K562 (cell line): ENCODE measurements at regions not wholly inside any gene's neighbourhood (a gene's known extent, or its start where the extent isn't known, plus 50 kb on each side); places are given as distances from the start of the nearest gene placed in this dataset.

Experiments used
- ADNP ChIP-seq: fragments of 200-800 bp; sonication (Bioruptor generic); IDR thresholded peaks from 2 replicates; pipeline ENCODE4 v1.6.1; 2016; ENCODE audit warnings: missing genetic modification characterization, missing compliant biosample characterization
- ATF1 ChIP-seq, 2 experiments: fragments of 450-650 bp in 1 of 2; IDR thresholded peaks; 2 replicates each; pipeline ENCODE4 v1.6.1; 2016; ENCODE audit warnings: missing compliant biosample characterization in 1 of 2, missing genetic modification characterization in 1 of 2
- BHLHE40 ChIP-seq: IDR thresholded peaks from 2 replicates; pipeline ENCODE4 v1.6.1; 2011; ENCODE audit warnings: low read length, improper control_type of control experiment
- CBX1 ChIP-seq: sonication (generic); IDR thresholded peaks from 2 replicates; pipeline ENCODE4 v1.6.1; 2016; ENCODE audit warnings: antibody characterized with exemption, low read depth, mild to moderate bottlenecking
- CHD4 ChIP-seq: fragments of 200-600 bp; sonication (generic); IDR thresholded peaks from 3 replicates; pipeline ENCODE4 v1.6.1; 2012; ENCODE audit warnings: low read depth, mild to moderate bottlenecking, mixed read lengths, low read length, inconsistent platforms; ENCODE audit not compliant: insufficient read depth, insufficient replicate concordance, poor library complexity, severe bottlenecking
- CTCFL ChIP-seq: IDR thresholded peaks from 2 replicates; pipeline ENCODE4 v1.6.1; 2011; ENCODE audit warnings: borderline replicate concordance, low read depth, mild to moderate bottlenecking, moderate library complexity, low read length; ENCODE audit not compliant: insufficient read depth, poor library complexity, severe bottlenecking
- EP400 ChIP-seq: fragments of 450-650 bp; IDR thresholded peaks from 2 replicates; pipeline ENCODE4 v1.6.1; 2017; ENCODE audit warnings: antibody characterized with exemption, mild to moderate bottlenecking, moderate library complexity
- FOXK2 ChIP-seq, 2 experiments: fragments of 450-650 bp; IDR thresholded peaks in 1 of 2; conservative IDR thresholded peaks in 1 of 2; 2 replicates each; pipeline ENCODE4 v1.6.1; 2016; ENCODE audit warnings: low read depth in 2 of 2, mild to moderate bottlenecking in 1 of 2
- GABPA ChIP-seq: fragments of 200-800 bp; sonication (Bioruptor generic); conservative IDR thresholded peaks from 2 replicates; pipeline ENCODE4 v1.6.1; 2016; ENCODE audit warnings: low read depth, missing genetic modification characterization, missing compliant biosample characterization
- HMG20A ChIP-seq: fragments of 450-650 bp; formaldehyde crosslinking; conservative IDR thresholded peaks from 2 replicates; pipeline ENCODE4 v1.4.0; 2020; ENCODE audit warnings: mild to moderate bottlenecking, mixed read lengths
- HOXB6 ChIP-seq: fragments of 250-450 bp; sonication (Bioruptor Pico); IDR thresholded peaks from 2 replicates; pipeline ENCODE4 v1.5.1; 2022; ENCODE audit warnings: mild to moderate bottlenecking, borderline replicate concordance
- ID3 ChIP-seq, 2 experiments: fragments of 250-450 bp in 1 of 2; fragments of 450-650 bp in 1 of 2; sonication (Bioruptor Pico) in 1 of 2; IDR thresholded peaks; 2 replicates each; pipeline versions ENCODE4 v1.6.1 to v1.8.0; 2016 to 2021; ENCODE audit warnings: mild to moderate bottlenecking in 2 of 2, moderate library complexity in 2 of 2, missing compliant biosample characterization in 1 of 2, missing genetic modification characterization in 1 of 2
- KDM4B ChIP-seq, 2 experiments: fragments of 450-650 bp in 1 of 2; sonication (generic) in 1 of 2; IDR thresholded peaks; 2 replicates each; pipeline ENCODE4 v1.6.1; 2016 to 2017; ENCODE audit warnings: borderline replicate concordance in 2 of 2, antibody characterized with exemption in 1 of 2, low read depth in 1 of 2, mild to moderate bottlenecking in 1 of 2
- MEIS2 ChIP-seq: fragments of 450-650 bp; IDR thresholded peaks from 2 replicates; pipeline ENCODE4 v1.6.1; 2014; ENCODE audit warnings: mild to moderate bottlenecking; ENCODE audit not compliant: partially characterized antibody
- MTF1 ChIP-seq: fragments of 250-450 bp; sonication (Bioruptor Pico); IDR thresholded peaks from 2 replicates; pipeline ENCODE4 v1.9.0; 2021; ENCODE audit warnings: moderate library complexity, mild to moderate bottlenecking, inconsistent platforms, borderline replicate concordance
- RBM25 ChIP-seq: fragments of 200-400 bp; formaldehyde crosslinking; IDR thresholded peaks from 2 replicates; pipeline ENCODE4 v1.6.1; 2018; ENCODE audit warnings: low read length, low read depth, moderate library complexity; ENCODE audit not compliant: severe bottlenecking
- SAFB2 ChIP-seq: fragments of 200-400 bp; formaldehyde crosslinking; IDR thresholded peaks from 2 replicates; pipeline ENCODE4 v1.6.1; 2018; ENCODE audit warnings: borderline replicate concordance, low read length, low read depth, moderate library complexity; ENCODE audit not compliant: severe bottlenecking
- ZNF3 ChIP-seq: fragments of 250-450 bp; sonication (Bioruptor Pico); IDR thresholded peaks from 2 replicates; pipeline ENCODE4 v1.5.0; 2021; ENCODE audit warnings: mild to moderate bottlenecking, moderate library complexity
- ZNF311 ChIP-seq: fragments of 250-450 bp; sonication (Bioruptor Pico); IDR thresholded peaks from 2 replicates; pipeline ENCODE4 v1.4.0; 2020; ENCODE audit warnings: mild to moderate bottlenecking, moderate library complexity
- ZNF347 ChIP-seq: fragments of 450-650 bp; formaldehyde crosslinking; IDR thresholded peaks from 2 replicates; pipeline ENCODE4 v1.4.0; 2020; ENCODE audit warnings: low read depth, mild to moderate bottlenecking, moderate library complexity
- ZNF589 ChIP-seq: fragments of 200-800 bp; sonication (Bioruptor generic); IDR thresholded peaks from 2 replicates; pipeline ENCODE4 v1.6.1; 2016; ENCODE audit warnings: low read depth, missing genetic modification characterization, missing compliant biosample characterization
- TF ChIP-seq, protein P1 (sequence below): fragments of 250-450 bp; sonication (Bioruptor Pico); IDR thresholded peaks from 2 replicates; pipeline ENCODE4 v1.6.1; 2021; ENCODE audit warnings: mild to moderate bottlenecking

DNA sequence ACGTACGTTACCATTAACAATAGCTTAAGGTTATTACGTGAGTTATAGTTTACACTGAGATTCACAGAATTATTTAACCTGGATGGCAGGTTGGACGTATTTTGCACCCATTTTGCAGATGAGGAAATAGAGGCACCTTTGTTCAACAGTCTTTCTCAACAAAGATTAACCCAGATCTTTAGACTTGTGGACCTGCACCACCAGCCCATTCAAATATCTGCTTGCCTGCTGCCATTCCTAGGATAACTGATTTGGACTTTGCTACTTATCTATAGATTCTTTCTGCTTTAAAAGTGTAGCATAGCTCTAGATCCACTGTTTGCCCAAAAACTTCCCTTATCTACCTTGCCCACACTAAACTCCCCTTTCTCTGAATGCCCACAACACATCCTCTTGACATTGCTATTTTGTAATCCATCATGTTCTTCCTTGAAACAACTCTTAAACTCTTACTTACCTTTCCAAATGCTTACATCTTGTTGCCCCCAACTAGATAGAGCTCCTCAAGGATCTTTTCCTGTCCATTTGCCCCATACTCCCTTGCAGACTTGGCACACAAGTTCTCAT, 56.4 kb upstream of the TNFAIP3 start (continued):
- TF ChIP-seq FOXK2 (conservative IDR thresholded peaks at IDR 0.05 in 1 of 2, IDR thresholded peaks at IDR 0.05 in 1 of 2; ENCODE audit: low read depth in 2 of 2) = no peak
- no peak for TF ChIP-seq ATF1 (CRISPR knock-in tag; IDR thresholded peaks at IDR 0.05)
- no peak for TF ChIP-seq ATF1 (tag; IDR thresholded peaks at IDR 0.05)
- no peak for TF ChIP-seq EP400
- TF ChIP-seq MEIS2 = peak; percentile 62
- TF ChIP-seq HOXB6 (CRISPR knock-in tag) = peak; percentile 75; the same call in 1 of the 2 replicates
- TF ChIP-seq, protein P1, sequence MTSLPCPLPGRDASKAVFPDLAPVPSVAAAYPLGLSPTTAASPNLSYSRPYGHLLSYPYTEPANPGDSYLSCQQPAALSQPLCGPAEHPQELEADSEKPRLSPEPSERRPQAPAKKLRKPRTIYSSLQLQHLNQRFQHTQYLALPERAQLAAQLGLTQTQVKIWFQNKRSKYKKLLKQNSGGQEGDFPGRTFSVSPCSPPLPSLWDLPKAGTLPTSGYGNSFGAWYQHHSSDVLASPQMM (CRISPR knock-in tag) = no peak
- TF ChIP-seq CTCFL = no peak
- TF ChIP-seq ZNF311 (CRISPR knock-in tag) = no peak
- peak; percentile 99 for TF ChIP-seq ADNP (tag)
- TF ChIP-seq SAFB2 = no peak
- TF ChIP-seq HMG20A (CRISPR knock-in tag) = no peak
- peak; percentile 85 for TF ChIP-seq MTF1 (CRISPR knock-in tag)
- no peak for TF ChIP-seq KDM4B (IDR thresholded peaks at IDR 0.05; ENCODE audit: borderline replicate concordance in 2 of 2, low read depth in 1 of 2)
- peak; percentile 95; the same call in 1 of the 2 replicates for TF ChIP-seq CBX1
- TF ChIP-seq GABPA (tag) = no peak
- TF ChIP-seq ZNF3 (CRISPR knock-in tag) = no peak
- no peak for TF ChIP-seq BHLHE40
- peak; percentile 99 for TF ChIP-seq RBM25
- no peak for TF ChIP-seq ZNF589 (CRISPR knock-in tag)
- TF ChIP-seq ZNF347 (CRISPR knock-in tag) = no peak
- TF ChIP-seq ID3 (CRISPR knock-in tag; IDR thresholded peaks at IDR 0.05) = no peak
- peak; percentile 62; the same call in 1 of the 2 replicates for TF ChIP-seq ID3 (tag; IDR thresholded peaks at IDR 0.05)
- peak; percentile 100 for TF ChIP-seq CHD4
- TF ChIP-seq, all 486 proteins: peak for 58
